Transverse colon (tissue), 4 donors: ENCODE measurements at regions not wholly inside any gene's neighbourhood (a gene's known extent, or its start where the extent isn't known, plus 50 kb on each side); places are given as distances from the start of the nearest gene placed in this dataset.

Source experiments
- DNase-seq: peaks from one replicate; pipeline ENCODE4 v3.0.0-alpha.2; 2019
- H3K27ac ChIP-seq, 4 donors: fragments of 200-600 bp; sonication (generic); 2 replicates each; pipeline ENCODE4 v1.5.1; 2016 to 2018; ENCODE audit warnings: inconsistent platforms in 4 of 4
- H3K27me3 ChIP-seq: fragments of 200-600 bp; sonication (generic); 2 replicates; pipeline ENCODE4 v1.5.1; 2017; ENCODE audit warnings: inconsistent platforms
- H3K36me3 ChIP-seq, 4 donors: fragments of 200-600 bp; sonication (generic); 2 replicates each; pipeline ENCODE4 v1.5.1; 2017 to 2019; ENCODE audit warnings: inconsistent platforms in 4 of 4
- H3K4me1 ChIP-seq, 4 donors: fragments of 200-600 bp; sonication (generic); 2 replicates each; pipeline ENCODE4 v1.5.1; 2017 to 2020; ENCODE audit warnings: inconsistent platforms in 4 of 4
- H3K4me3 ChIP-seq, 4 donors: fragments of 200-600 bp; sonication (generic); 1 replicate in 1 of 4; 2 replicates in 3 of 4; pipeline versions ENCODE4 v1.5.1 to v1.6.1; 2017 to 2019; ENCODE audit warnings: inconsistent platforms in 4 of 4
- H3K9me3 ChIP-seq, 2 donors: fragments of 200-600 bp; sonication (generic); 2 replicates each; pipeline ENCODE4 v1.5.1; 2017 to 2019; ENCODE audit warnings: inconsistent platforms in 2 of 2
- CTCF ChIP-seq, 5 experiments: fragments of 200-600 bp in 3 of 5; fragments of 450-650 bp in 2 of 5; sonication (generic) in 3 of 5; IDR thresholded peaks; 1 replicate in 2 of 5; 2 replicates in 3 of 5; pipeline ENCODE4 v1.5.1; 2016 to 2017; ENCODE audit warnings: antibody characterized with exemption in 5 of 5, inconsistent platforms in 3 of 5, mild to moderate bottlenecking in 2 of 5, moderate library complexity in 1 of 5
- EP300 ChIP-seq: sonication (generic); formaldehyde crosslinking; IDR thresholded peaks from one replicate; pipeline ENCODE4 v1.6.1; 2017; ENCODE audit warnings: antibody characterized with exemption, low read depth
- POLR2A ChIP-seq: fragments of 450-650 bp; IDR thresholded peaks from one replicate; pipeline ENCODE4 v1.6.1; 2016; ENCODE audit warnings: antibody characterized with exemption, mild to moderate bottlenecking, moderate library complexity
- POLR2AphosphoS5 ChIP-seq, 3 donors: sonication (generic); formaldehyde crosslinking; IDR thresholded peaks; one replicate each; pipeline ENCODE4 v1.6.1; 2016; ENCODE audit warnings: antibody characterized with exemption in 3 of 3
- WGBS, 2 donors: methylation state at CpG; one replicate each; pipeline ENCODE4 v1.1.5; 2018; ENCODE audit warnings: low coverage in 1 of 2; 5-methylcytosine and 5-hydroxymethylcytosine counted together
- in situ Hi-C, 4 donors: fragments of 200-750 bp; cut with MboI; loops; one replicate each; pipeline versions ENCODE4 v1.15.0 to v1.15.1; 2017; ENCODE audit warnings: low sequenced_read_pairs in 3 of 4, low pct_ligation_motif_present in 1 of 4, low pct_unique_long_range_greater_than_20kb in 1 of 4
- intact Hi-C: fragments of 100-400 bp; cut with DNase I; formaldehyde crosslinking; loops from one replicate; pipeline ENCODE4 v1.15.1; 2023; ENCODE audit warnings: low total_unique reads

GRCh38 chr22:48057116-48057835 is 1294.8 kb downstream of the TBC1D22A start:
- DNase-seq, result no peak
- H3K4me1 ChIP-seq, result no peaks in the 10 kb centered on the region
- in situ Hi-C loops (no loop called here), intact Hi-C loops (no loop called here)
- H3K9me3 ChIP-seq, result no peaks in the 10 kb centered on the region
- TF ChIP-seq POLR2AphosphoS5 (IDR thresholded peaks at IDR 0.05) (no peak), POLR2A (no peak), CTCF (IDR thresholded peaks at IDR 0.05) (no peak), EP300 (no peak)
- H3K27me3 ChIP-seq, result no peaks in the 10 kb centered on the region
- no peak overlapping the region for H3K4me3 ChIP-seq
- 79 to 82% methylated on average over 3 to 22 of the region's 22 CpGs for WGBS, 2 donors
- no peak overlapping the region for H3K27ac ChIP-seq
- no peaks in the 10 kb centered on the region for H3K36me3 ChIP-seq

GRCh38 chr22:48055827-48056226 is 1293.4 kb downstream of the TBC1D22A start:
- no peaks in the 10 kb centered on the region for H3K9me3 ChIP-seq
- intact Hi-C loops, result no loop called here
- no peak for TF ChIP-seq CTCF (IDR thresholded peaks at IDR 0.05)
- no peak for TF ChIP-seq EP300
- no peak for TF ChIP-seq POLR2AphosphoS5 (IDR thresholded peaks at IDR 0.05)
- no peak for TF ChIP-seq POLR2A
- no peaks in the 10 kb centered on the region for H3K36me3 ChIP-seq
- DNase-seq, result no peak
- no peaks in the 10 kb centered on the region for H3K4me1 ChIP-seq
- H3K27ac ChIP-seq, result no peak overlapping the region
- 78 to 90% methylated on average over 2 to 11 of the region's 11 CpGs for WGBS, 2 donors
- in situ Hi-C loops, result no loop called here
- H3K27me3 ChIP-seq, result no peaks in the 10 kb centered on the region
- H3K4me3 ChIP-seq, result no peak overlapping the region

- Histone ChIP-seq H3K27me3 (no peaks in the 10 kb centered on the region), H3K27ac (no peak overlapping the region), H3K36me3 (no peaks in the 10 kb centered on the region), H3K4me3 (no peak overlapping the region), H3K4me1 (no peaks in the 10 kb centered on the region), H3K9me3 (no peaks in the 10 kb centered on the region)
- in situ Hi-C loops, result no loop called here
- TF ChIP-seq CTCF (IDR thresholded peaks at IDR 0.05) (no peak), EP300 (no peak), POLR2AphosphoS5 (IDR thresholded peaks at IDR 0.05) (no peak), POLR2A (no peak)
- WGBS, 2 donors, result 63 to 97% methylated on average over 1 of the region's 1 CpG
- DNase-seq, result no peak
- intact Hi-C loops, result no loop called here
Observed at GRCh38 chr22:48055185-48055584, 1292.7 kb downstream of the TBC1D22A start.

- no peak for TF ChIP-seq POLR2AphosphoS5 (IDR thresholded peaks at IDR 0.05)
- no peak for TF ChIP-seq POLR2A
- TF ChIP-seq EP300, result no peak
- TF ChIP-seq CTCF (IDR thresholded peaks at IDR 0.05), result no peak
- in situ Hi-C loops (no loop called here), intact Hi-C loops (no loop called here)
- 71 to 82% methylated on average over 7 to 14 of the region's 14 CpGs for WGBS, 2 donors
- H3K27ac ChIP-seq, result no peak overlapping the region
- H3K4me3 ChIP-seq, result no peak overlapping the region
- no peaks in the 10 kb centered on the region for H3K9me3 ChIP-seq
- H3K36me3 ChIP-seq, result no peaks in the 10 kb centered on the region
- no peak for DNase-seq
- no peaks in the 10 kb centered on the region for H3K27me3 ChIP-seq
- no peaks in the 10 kb centered on the region for H3K4me1 ChIP-seq
Observed at GRCh38 chr22:48054596-48054995, 1292.1 kb downstream of the TBC1D22A start.
